ENCODE measurements at regions not wholly inside any gene's neighbourhood (a gene's known extent, or its start where the extent isn't known, plus 50 kb on each side); places are given as distances from the start of the nearest gene placed in this dataset.

DNA sequence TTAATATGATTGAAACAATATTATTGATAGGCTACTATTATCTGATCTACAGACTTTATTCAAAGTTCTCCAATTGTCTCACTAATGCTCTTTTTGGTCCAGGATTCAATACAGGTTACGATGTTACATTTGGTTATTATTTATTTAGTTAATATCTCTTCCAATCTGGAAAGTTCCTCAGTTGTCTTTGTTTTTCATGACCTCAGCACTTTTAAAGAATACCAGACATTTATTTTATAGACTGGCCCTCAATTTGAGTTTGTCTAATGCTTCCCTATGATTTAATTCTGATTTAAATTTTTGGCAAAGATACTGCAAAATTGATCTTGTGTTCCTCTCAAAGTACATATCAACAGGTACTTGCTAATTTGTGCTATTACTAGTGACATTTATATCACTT lies 937.4 kb downstream of the KCNMA1 start:
- TF ChIP-seq POLR2AphosphoS5 (IDR thresholded peaks at IDR 0.05; ENCODE audit: low read depth, low read length) (no peak), POLR2A (IDR thresholded peaks at IDR 0.05; ENCODE audit: low read depth, low read length) (no peak), TAF1 (IDR thresholded peaks at IDR 0.05; ENCODE audit: borderline replicate concordance, low read depth, low read length) (no peak)
